Psoas muscle (tissue), 7 donors: ENCODE measurements at regions not wholly inside any gene's neighbourhood (a gene's known extent, or its start where the extent isn't known, plus 50 kb on each side); places are given as distances from the start of the nearest gene placed in this dataset.

Source experiments
- ATAC-seq, 4 donors: fragments of 200-7000 bp; cut with Tn5 transposase; one replicate each; pipeline ENCODE4 v1.9.1; 2020; ENCODE audit warnings: moderate library complexity in 3 of 4, mild to moderate bottlenecking in 2 of 4
- DNase-seq, 2 donors: peaks; one replicate each; pipeline ENCODE4 v3.0.0-alpha.2; 2020
- H3K27ac ChIP-seq: fragments of 200-600 bp; one replicate; pipeline ENCODE4 v1.8.0; 2022
- H3K27me3 ChIP-seq, 3 donors: fragments of 200-600 bp in 1 of 3; one replicate each; pipeline versions ENCODE4 v1.6.1 to v1.8.0; 2013 to 2022; ENCODE audit warnings: low read length in 2 of 3, mild to moderate bottlenecking in 2 of 3, moderate library complexity in 1 of 3; ENCODE audit not compliant: insufficient read depth in 3 of 3
- H3K36me3 ChIP-seq, 2 donors: fragments of 200-600 bp in 1 of 2; one replicate each; pipeline versions ENCODE4 v1.6.1 to v1.8.0; 2013 to 2022; ENCODE audit warnings: low read depth in 1 of 2, mild to moderate bottlenecking in 1 of 2, moderate library complexity in 1 of 2; ENCODE audit not compliant: insufficient read depth in 1 of 2
- H3K4me1 ChIP-seq: fragments of 200-600 bp; one replicate; pipeline ENCODE4 v1.8.0; 2022
- H3K4me3 ChIP-seq: fragments of 200-600 bp; one replicate; pipeline ENCODE4 v1.8.0; 2022; ENCODE audit warnings: mild to moderate bottlenecking
- H3K9me3 ChIP-seq: fragments of 200-600 bp; one replicate; pipeline ENCODE4 v1.8.0; 2022
- WGBS, 3 donors: extraction: QIAGEN DNeasy Blood & Tissue Kit; methylation state at CpG; one replicate each; pipeline versions ENCODE4 v1.1.6 to v1.1.7; 2013; 5-methylcytosine and 5-hydroxymethylcytosine counted together
- intact Hi-C, 2 donors: fragments of 100-400 bp; cut with DNase I; formaldehyde crosslinking; loops; one replicate each; pipeline versions ENCODE4 v1.11.0 to v1.14.2; 2022
- TF ChIP-seq, protein P1 (sequence below): fragments of 200-600 bp; IDR thresholded peaks from one replicate; pipeline ENCODE4 v1.8.0; 2022; ENCODE audit warnings: antibody characterized with exemption
- donor health status: healthy with polysubstance abuse.
- donor health status: DM: no; HTN: no; CAD: no; lungs with moderate emphysema.
- donor health status: Bipolar disorder and iron deficiency.
- donor health status: healthy.
- donor health status: DM: yes; HTN: yes; CAD: no.
- donor health status: DM: no; HTN: no; CAD: no.
- donor health status: DM: yes; HTN: yes; CAD: no.

DNA sequence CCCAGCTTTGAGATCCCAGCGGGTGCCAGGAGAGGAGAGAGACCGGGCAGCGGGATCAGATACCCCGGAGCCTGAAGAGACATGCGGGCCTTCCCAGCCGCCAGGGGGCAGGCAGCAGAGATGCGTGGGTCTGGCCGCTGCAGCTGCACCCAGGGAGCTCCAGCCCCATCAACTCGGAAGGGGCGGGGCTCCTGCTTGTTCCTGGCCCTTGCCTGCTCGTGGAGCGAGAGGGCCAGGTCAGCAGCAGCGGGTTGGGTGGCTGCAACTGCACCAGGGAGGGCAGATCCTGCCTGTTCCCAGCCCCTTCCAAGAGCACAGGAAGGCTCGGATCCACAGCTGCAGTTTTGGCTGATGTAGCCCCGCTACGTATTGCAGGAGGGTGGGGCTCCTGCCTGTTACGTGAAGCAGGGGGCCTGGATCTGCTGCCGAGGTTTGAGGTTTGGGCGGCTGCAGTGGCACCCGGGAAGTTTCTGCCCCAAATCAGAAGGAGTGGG, 532.8 kb downstream of the RFPL4B start:
- 88 to 95% (median 90%) methylated on average over 18 to 20 of the region's 20 CpGs for WGBS, 3 donors
- no peak overlapping the region for H3K27ac ChIP-seq
- intact Hi-C loops = no loop called here
- no peaks in the 10 kb centered on the region for H3K9me3 ChIP-seq
- TF ChIP-seq, protein P1, sequence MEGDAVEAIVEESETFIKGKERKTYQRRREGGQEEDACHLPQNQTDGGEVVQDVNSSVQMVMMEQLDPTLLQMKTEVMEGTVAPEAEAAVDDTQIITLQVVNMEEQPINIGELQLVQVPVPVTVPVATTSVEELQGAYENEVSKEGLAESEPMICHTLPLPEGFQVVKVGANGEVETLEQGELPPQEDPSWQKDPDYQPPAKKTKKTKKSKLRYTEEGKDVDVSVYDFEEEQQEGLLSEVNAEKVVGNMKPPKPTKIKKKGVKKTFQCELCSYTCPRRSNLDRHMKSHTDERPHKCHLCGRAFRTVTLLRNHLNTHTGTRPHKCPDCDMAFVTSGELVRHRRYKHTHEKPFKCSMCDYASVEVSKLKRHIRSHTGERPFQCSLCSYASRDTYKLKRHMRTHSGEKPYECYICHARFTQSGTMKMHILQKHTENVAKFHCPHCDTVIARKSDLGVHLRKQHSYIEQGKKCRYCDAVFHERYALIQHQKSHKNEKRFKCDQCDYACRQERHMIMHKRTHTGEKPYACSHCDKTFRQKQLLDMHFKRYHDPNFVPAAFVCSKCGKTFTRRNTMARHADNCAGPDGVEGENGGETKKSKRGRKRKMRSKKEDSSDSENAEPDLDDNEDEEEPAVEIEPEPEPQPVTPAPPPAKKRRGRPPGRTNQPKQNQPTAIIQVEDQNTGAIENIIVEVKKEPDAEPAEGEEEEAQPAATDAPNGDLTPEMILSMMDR = no peak
- DNase-seq = peak in 1 of 2 donors; percentile 50
- ATAC-seq = no peak
- H3K4me3 ChIP-seq = no peak overlapping the region
- H3K4me1 ChIP-seq = no peaks in the 10 kb centered on the region
- H3K36me3 ChIP-seq = no peaks in the 10 kb centered on the region
- no peaks in the 10 kb centered on the region for H3K27me3 ChIP-seq

GRCh38 chr6:112881027-112881426, 533.9 kb downstream of the RFPL4B start:
- DNase-seq = no peak
- Histone ChIP-seq H3K4me1 (no peaks in the 10 kb centered on the region), H3K27ac (no peak overlapping the region), H3K4me3 (no peak overlapping the region), H3K36me3 (no peaks in the 10 kb centered on the region), H3K27me3 (no peaks in the 10 kb centered on the region), H3K9me3 (no peaks in the 10 kb centered on the region)
- intact Hi-C loops = no loop called here
- TF ChIP-seq, protein P1 = no peak
- 65 to 82% (median 76%) methylated on average over 3 of the region's 3 CpGs for WGBS, 3 donors
- ATAC-seq = no peak

DNA sequence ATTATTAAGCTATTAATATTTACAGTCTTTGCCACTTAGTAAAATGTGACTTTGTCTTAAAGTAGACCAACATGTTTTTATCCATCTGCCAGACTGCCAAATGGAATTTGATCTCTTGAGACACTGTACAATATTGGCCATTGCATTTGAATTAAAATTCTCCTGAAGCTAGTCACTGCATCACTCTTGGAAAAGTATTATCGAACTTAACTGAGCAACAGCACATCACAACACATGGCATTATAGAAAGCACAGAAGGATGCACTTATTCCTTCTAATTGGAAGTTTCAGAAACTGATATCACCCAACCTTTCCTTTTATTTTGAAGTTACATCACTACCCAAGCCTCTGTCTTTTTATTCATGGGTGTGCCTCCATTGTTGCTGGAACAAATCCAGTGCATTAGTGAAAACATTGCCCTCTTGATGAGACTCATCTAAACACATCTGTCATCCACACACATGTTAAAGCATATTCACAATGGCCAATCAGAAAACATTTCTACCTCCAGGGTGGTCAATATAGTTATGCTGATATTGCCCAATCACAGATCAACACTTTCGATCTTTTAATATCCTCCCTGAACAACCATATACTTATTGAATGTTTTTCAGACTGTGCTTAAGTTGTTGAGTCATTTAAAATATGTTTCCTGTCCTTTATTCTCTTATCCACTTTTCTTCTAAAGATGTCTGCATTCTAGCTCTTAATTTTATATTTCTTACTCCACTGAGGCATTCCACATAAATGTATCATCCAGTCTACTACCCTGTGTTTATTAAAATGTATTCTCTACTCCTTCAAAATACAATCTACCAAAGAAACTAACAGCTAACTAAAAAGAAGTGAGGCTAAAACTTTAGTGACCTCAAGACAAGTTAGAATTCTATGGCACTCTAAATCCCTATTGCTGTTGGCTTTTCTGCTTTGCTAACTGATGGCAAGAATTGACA, 535.0 kb downstream of the RFPL4B start:
- H3K4me3 ChIP-seq = no peak overlapping the region
- no peaks in the 10 kb centered on the region for H3K9me3 ChIP-seq
- intact Hi-C loops = no loop called here
- no peaks in the 10 kb centered on the region for H3K36me3 ChIP-seq
- WGBS, 3 donors = 60 to 67% (median 63%) methylated on average over 2 of the region's 2 CpGs
- DNase-seq (no peak), ATAC-seq (no peak)
- no peaks in the 10 kb centered on the region for H3K4me1 ChIP-seq
- TF ChIP-seq, protein P1 = no peak
- no peak overlapping the region for H3K27ac ChIP-seq
- H3K27me3 ChIP-seq = no peaks in the 10 kb centered on the region

GRCh38 chr6:112883095-112883494, 536.0 kb downstream of the RFPL4B start:
- Histone ChIP-seq H3K9me3 (no peaks in the 10 kb centered on the region), H3K4me3 (no peak overlapping the region), H3K27ac (no peak overlapping the region), H3K27me3 (no peaks in the 10 kb centered on the region), H3K36me3 (no peaks in the 10 kb centered on the region), H3K4me1 (no peaks in the 10 kb centered on the region)
- intact Hi-C loops = no loop called here
- WGBS, 3 donors = 66 to 77% (median 76%) methylated on average over 3 of the region's 3 CpGs
- ATAC-seq (no peak), DNase-seq (no peak)
- TF ChIP-seq, protein P1 = no peak
